ENCODE measurements at regions not wholly inside any gene's neighbourhood (a gene's known extent, or its start where the extent isn't known, plus 50 kb on each side); places are given as distances from the start of the nearest gene placed in this dataset.

DNA sequence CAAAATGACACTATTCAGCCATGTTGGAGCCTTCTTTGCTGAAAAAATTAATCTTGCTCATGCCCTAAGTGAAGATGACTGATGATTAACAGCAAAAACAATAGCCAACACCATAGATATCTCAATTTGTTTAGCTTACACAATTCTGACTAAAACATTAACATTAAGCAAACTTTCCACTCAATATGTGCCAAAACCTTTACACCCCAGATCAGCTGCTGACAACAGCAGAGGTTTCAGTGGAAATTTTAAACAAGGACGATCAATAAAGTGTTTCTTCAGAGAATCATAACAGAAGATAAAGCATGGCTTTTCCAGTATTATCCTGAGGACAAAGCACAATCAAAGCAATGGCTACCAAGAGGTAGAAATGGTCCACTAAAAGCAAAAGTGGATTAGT, 254.4 kb upstream of the GRAMD2B start:
- Histone ChIP-seq H3K9me3 (ENCODE audit: control insufficient read depth in 3 of 3, low read length in 3 of 3) (peaks cover 0 to 11% (median 10%) of the 10 kb centered on the region in 3 donors), H3K27me3 (ENCODE audit: control insufficient read depth in 3 of 3, insufficient read depth in 3 of 3, low read length in 3 of 3) (no peaks in the 10 kb centered on the region), H3K36me3 (ENCODE audit: control insufficient read depth in 3 of 3, insufficient read depth in 3 of 3, low read length in 3 of 3) (no peaks in the 10 kb centered on the region), H3K4me1 (ENCODE audit: control insufficient read depth in 3 of 3, insufficient read depth in 3 of 3, low read length in 3 of 3) (no peaks in the 10 kb centered on the region), H3K9ac (ENCODE audit: low read depth in 1 of 3, low read length in 3 of 3) (no peak overlapping the region), H3K27ac (ENCODE audit: low read depth, low read length) (no peak overlapping the region), H3K4me3 (ENCODE audit: low read length in 3 of 3) (no peak overlapping the region)

DNA sequence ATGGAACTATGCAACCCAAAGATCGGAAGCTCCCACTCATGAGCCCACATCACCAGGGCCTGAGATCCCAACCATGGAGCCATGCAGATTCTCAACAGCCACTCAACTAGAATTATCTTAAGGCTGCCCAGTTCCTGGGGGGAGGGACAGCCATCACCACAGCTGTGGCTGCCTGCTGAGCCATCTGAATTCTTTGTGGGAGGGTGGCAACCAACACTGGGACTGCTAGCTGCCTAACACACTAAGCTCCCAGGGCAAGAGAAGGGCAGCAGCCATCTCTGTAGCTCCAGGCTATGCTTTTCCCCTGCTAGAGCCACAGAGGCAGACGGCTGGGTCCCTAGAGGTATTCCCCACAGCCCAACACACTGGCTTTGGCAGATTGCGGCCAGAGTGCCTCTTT, 251.3 kb upstream of the GRAMD2B start:
- H3K36me3 ChIP-seq (ENCODE audit: control insufficient read depth in 3 of 3, insufficient read depth in 3 of 3, low read length in 3 of 3) = no peaks in the 10 kb centered on the region

GRCh38 chr5:126172812-126173211, 250.4 kb upstream of the GRAMD2B start:
- Histone ChIP-seq H3K27ac (ENCODE audit: low read depth, low read length) (no peak overlapping the region), H3K4me1 (ENCODE audit: control insufficient read depth in 3 of 3, insufficient read depth in 3 of 3, low read length in 3 of 3) (no peaks in the 10 kb centered on the region), H3K9ac (ENCODE audit: low read depth in 1 of 3, low read length in 3 of 3) (no peak overlapping the region), H3K9me3 (ENCODE audit: control insufficient read depth in 3 of 3, low read length in 3 of 3) (peaks cover 0 to 6% (median 2%) of the 10 kb centered on the region in 3 donors), H3K4me3 (ENCODE audit: low read length in 3 of 3) (no peak overlapping the region), H3K36me3 (ENCODE audit: control insufficient read depth in 3 of 3, insufficient read depth in 3 of 3, low read length in 3 of 3) (no peaks in the 10 kb centered on the region), H3K27me3 (ENCODE audit: control insufficient read depth in 3 of 3, insufficient read depth in 3 of 3, low read length in 3 of 3) (no peaks in the 10 kb centered on the region)

More for the DNA sequence above, 251.3 kb upstream of the GRAMD2B start:
- no peak overlapping the region for H3K9ac ChIP-seq (ENCODE audit: low read depth in 1 of 3, low read length in 3 of 3)
- H3K27me3 ChIP-seq (ENCODE audit: control insufficient read depth in 3 of 3, insufficient read depth in 3 of 3, low read length in 3 of 3) = no peaks in the 10 kb centered on the region
- H3K4me1 ChIP-seq (ENCODE audit: control insufficient read depth in 3 of 3, insufficient read depth in 3 of 3, low read length in 3 of 3) = no peaks in the 10 kb centered on the region
- no peak overlapping the region for H3K4me3 ChIP-seq (ENCODE audit: low read length in 3 of 3)
- H3K9me3 ChIP-seq (ENCODE audit: control insufficient read depth in 3 of 3, low read length in 3 of 3) = peaks cover 0 to 8% (median 7%) of the 10 kb centered on the region in 3 donors
- no peak overlapping the region for H3K27ac ChIP-seq (ENCODE audit: low read depth, low read length)

DNA sequence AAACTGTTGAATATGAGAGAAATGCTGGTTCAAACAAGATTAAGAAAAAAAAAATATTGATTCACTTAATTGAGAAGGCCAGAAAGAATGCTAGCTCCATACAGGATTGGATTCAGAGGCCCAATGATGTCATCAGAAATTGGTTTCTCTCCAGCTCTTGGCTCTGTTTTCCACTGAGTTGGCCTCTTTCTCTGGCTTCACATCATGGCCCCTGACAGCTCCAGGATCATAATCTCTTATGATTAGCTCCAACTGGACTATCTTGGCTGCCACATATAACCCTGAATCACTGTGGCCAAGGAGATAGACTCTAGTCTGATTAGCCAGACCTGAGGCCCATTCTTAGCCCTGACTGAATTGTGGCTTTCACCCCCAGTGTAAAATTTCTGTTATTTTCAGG, 244.7 kb upstream of the GRAMD2B start:
- H3K27ac ChIP-seq (ENCODE audit: low read depth, low read length) = no peak overlapping the region

GRCh38 chr5:126182971-126183695, 240.1 kb upstream of the GRAMD2B start:
- Histone ChIP-seq H3K36me3 (ENCODE audit: control insufficient read depth in 3 of 3, insufficient read depth in 3 of 3, low read length in 3 of 3) (no peaks in the 10 kb centered on the region), H3K27me3 (ENCODE audit: control insufficient read depth in 3 of 3, insufficient read depth in 3 of 3, low read length in 3 of 3) (no peaks in the 10 kb centered on the region), H3K9me3 (ENCODE audit: control insufficient read depth in 3 of 3, low read length in 3 of 3) (peaks cover 0 to 2% (median 0%) of the 10 kb centered on the region in 3 donors), H3K4me1 (ENCODE audit: control insufficient read depth in 3 of 3, insufficient read depth in 3 of 3, low read length in 3 of 3) (no peaks in the 10 kb centered on the region), H3K27ac (ENCODE audit: low read depth, low read length) (no peak overlapping the region), H3K4me3 (ENCODE audit: low read length in 3 of 3) (no peak overlapping the region), H3K9ac (ENCODE audit: low read depth in 1 of 3, low read length in 3 of 3) (no peak overlapping the region)

More for the DNA sequence above, 244.7 kb upstream of the GRAMD2B start:
- Histone ChIP-seq H3K4me1 (ENCODE audit: control insufficient read depth in 3 of 3, insufficient read depth in 3 of 3, low read length in 3 of 3) (no peaks in the 10 kb centered on the region), H3K27me3 (ENCODE audit: control insufficient read depth in 3 of 3, insufficient read depth in 3 of 3, low read length in 3 of 3) (no peaks in the 10 kb centered on the region), H3K36me3 (ENCODE audit: control insufficient read depth in 3 of 3, insufficient read depth in 3 of 3, low read length in 3 of 3) (no peaks in the 10 kb centered on the region), H3K4me3 (ENCODE audit: low read length in 3 of 3) (no peak overlapping the region), H3K9ac (ENCODE audit: low read depth in 1 of 3, low read length in 3 of 3) (no peak overlapping the region), H3K9me3 (ENCODE audit: control insufficient read depth in 3 of 3, low read length in 3 of 3) (peaks cover 0 to 2% (median 0%) of the 10 kb centered on the region in 3 donors)

DNA sequence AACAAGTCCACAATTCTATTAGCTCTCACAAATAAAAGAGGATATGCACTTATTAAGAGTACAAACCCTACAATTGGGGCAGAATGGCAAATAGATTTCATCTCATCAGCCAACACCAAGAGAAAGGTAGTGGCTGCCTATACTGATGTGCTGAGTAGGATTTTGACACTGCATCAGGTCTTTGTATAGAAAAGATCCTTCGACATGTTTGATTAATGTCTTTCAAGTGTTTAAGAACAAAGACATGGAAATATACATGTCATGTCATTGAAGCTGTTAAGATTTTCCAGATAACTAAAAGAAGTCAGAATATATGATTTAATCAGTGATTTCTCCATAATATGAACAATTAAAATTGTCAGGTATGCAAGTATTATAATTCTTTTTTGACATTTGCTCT, 238.7 kb upstream of the GRAMD2B start:
- Histone ChIP-seq H3K9ac (ENCODE audit: low read depth in 1 of 3, low read length in 3 of 3) (no peak overlapping the region), H3K4me3 (ENCODE audit: low read length in 3 of 3) (no peak overlapping the region), H3K27me3 (ENCODE audit: control insufficient read depth in 3 of 3, insufficient read depth in 3 of 3, low read length in 3 of 3) (no peaks in the 10 kb centered on the region), H3K27ac (ENCODE audit: low read depth, low read length) (no peak overlapping the region), H3K36me3 (ENCODE audit: control insufficient read depth in 3 of 3, insufficient read depth in 3 of 3, low read length in 3 of 3) (no peaks in the 10 kb centered on the region), H3K9me3 (ENCODE audit: control insufficient read depth in 3 of 3, low read length in 3 of 3) (peaks cover 0 to 2% (median 0%) of the 10 kb centered on the region in 3 donors), H3K4me1 (ENCODE audit: control insufficient read depth in 3 of 3, insufficient read depth in 3 of 3, low read length in 3 of 3) (no peaks in the 10 kb centered on the region)

GRCh38 chr5:126186210-126186609, 237.0 kb upstream of the GRAMD2B start:
- H3K9ac ChIP-seq (ENCODE audit: low read depth in 1 of 3, low read length in 3 of 3) = no peak overlapping the region
- H3K36me3 ChIP-seq (ENCODE audit: control insufficient read depth in 3 of 3, insufficient read depth in 3 of 3, low read length in 3 of 3) = no peaks in the 10 kb centered on the region
- no peaks in the 10 kb centered on the region for H3K27me3 ChIP-seq (ENCODE audit: control insufficient read depth in 3 of 3, insufficient read depth in 3 of 3, low read length in 3 of 3)
- H3K4me1 ChIP-seq (ENCODE audit: control insufficient read depth in 3 of 3, insufficient read depth in 3 of 3, low read length in 3 of 3) = no peaks in the 10 kb centered on the region
- H3K9me3 ChIP-seq (ENCODE audit: control insufficient read depth in 3 of 3, low read length in 3 of 3) = peaks cover 0 to 2% (median 0%) of the 10 kb centered on the region in 3 donors
- no peak overlapping the region for H3K4me3 ChIP-seq (ENCODE audit: low read length in 3 of 3)
- H3K27ac ChIP-seq (ENCODE audit: low read depth, low read length) = no peak overlapping the region

- H3K9ac ChIP-seq (ENCODE audit: low read depth in 1 of 3, low read length in 3 of 3) = no peak overlapping the region
- no peaks in the 10 kb centered on the region for H3K4me1 ChIP-seq (ENCODE audit: control insufficient read depth in 3 of 3, insufficient read depth in 3 of 3, low read length in 3 of 3)
- H3K4me3 ChIP-seq (ENCODE audit: low read length in 3 of 3) = no peak overlapping the region
- no peaks in the 10 kb centered on the region for H3K9me3 ChIP-seq (ENCODE audit: control insufficient read depth in 3 of 3, low read length in 3 of 3)
- no peaks in the 10 kb centered on the region for H3K36me3 ChIP-seq (ENCODE audit: control insufficient read depth in 3 of 3, insufficient read depth in 3 of 3, low read length in 3 of 3)
- no peaks in the 10 kb centered on the region for H3K27me3 ChIP-seq (ENCODE audit: control insufficient read depth in 3 of 3, insufficient read depth in 3 of 3, low read length in 3 of 3)
- no peak overlapping the region for H3K27ac ChIP-seq (ENCODE audit: low read depth, low read length)
Observed at GRCh38 chr5:126188804-126189203, 234.4 kb upstream of the GRAMD2B start.

DNA sequence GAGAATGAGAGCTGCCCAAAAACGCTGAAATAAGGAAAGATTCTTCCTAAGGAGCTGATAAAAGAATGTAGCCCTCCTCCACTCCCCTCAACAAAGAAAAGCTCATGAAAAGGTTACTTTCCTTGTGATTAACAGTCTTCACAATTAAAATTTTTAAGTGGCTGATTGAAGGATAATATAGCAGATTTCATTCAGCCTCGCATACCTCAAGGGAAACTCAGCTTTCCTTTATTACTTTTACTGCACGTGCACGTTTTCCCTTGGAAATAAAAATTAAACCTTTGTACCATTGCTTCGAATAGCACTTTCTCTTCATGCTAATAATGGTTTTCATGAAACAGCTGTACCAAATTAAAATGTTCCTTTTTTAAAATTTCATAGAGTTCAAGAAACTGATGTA, 234.0 kb upstream of the GRAMD2B start:
- Histone ChIP-seq H3K4me1 (ENCODE audit: control insufficient read depth in 3 of 3, insufficient read depth in 3 of 3, low read length in 3 of 3) (no peaks in the 10 kb centered on the region), H3K4me3 (ENCODE audit: low read length in 3 of 3) (no peak overlapping the region), H3K9ac (ENCODE audit: low read depth in 1 of 3, low read length in 3 of 3) (no peak overlapping the region), H3K27ac (ENCODE audit: low read depth, low read length) (no peak overlapping the region), H3K36me3 (ENCODE audit: control insufficient read depth in 3 of 3, insufficient read depth in 3 of 3, low read length in 3 of 3) (no peaks in the 10 kb centered on the region), H3K27me3 (ENCODE audit: control insufficient read depth in 3 of 3, insufficient read depth in 3 of 3, low read length in 3 of 3) (no peaks in the 10 kb centered on the region), H3K9me3 (ENCODE audit: control insufficient read depth in 3 of 3, low read length in 3 of 3) (no peaks in the 10 kb centered on the region)

DNA sequence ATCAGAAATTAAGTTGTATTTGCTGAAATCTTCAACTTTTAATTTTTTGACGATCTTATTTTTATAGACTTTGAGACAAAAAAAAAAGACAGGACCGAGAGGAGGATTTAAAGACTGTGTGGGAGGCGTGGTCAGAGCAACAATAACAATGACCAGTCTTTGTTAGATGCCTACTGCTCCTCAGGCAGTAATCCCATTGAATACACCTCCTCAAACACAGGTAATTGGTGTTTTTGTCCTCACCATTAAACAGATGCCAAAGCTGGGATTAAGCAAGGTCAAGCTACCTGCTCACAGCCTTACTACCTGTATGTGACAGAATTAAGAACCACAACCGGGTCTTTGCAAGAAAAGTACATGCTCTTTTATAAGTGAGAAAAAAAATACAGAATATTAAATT, 233.3 kb upstream of the GRAMD2B start:
- no peak overlapping the region for H3K9ac ChIP-seq (ENCODE audit: low read depth in 1 of 3, low read length in 3 of 3)
- no peak overlapping the region for H3K4me3 ChIP-seq (ENCODE audit: low read length in 3 of 3)
- no peaks in the 10 kb centered on the region for H3K4me1 ChIP-seq (ENCODE audit: control insufficient read depth in 3 of 3, insufficient read depth in 3 of 3, low read length in 3 of 3)
- no peaks in the 10 kb centered on the region for H3K36me3 ChIP-seq (ENCODE audit: control insufficient read depth in 3 of 3, insufficient read depth in 3 of 3, low read length in 3 of 3)
- no peak overlapping the region for H3K27ac ChIP-seq (ENCODE audit: low read depth, low read length)
- no peaks in the 10 kb centered on the region for H3K27me3 ChIP-seq (ENCODE audit: control insufficient read depth in 3 of 3, insufficient read depth in 3 of 3, low read length in 3 of 3)
- no peaks in the 10 kb centered on the region for H3K9me3 ChIP-seq (ENCODE audit: control insufficient read depth in 3 of 3, low read length in 3 of 3)
